ENCODE measurements at regions not wholly inside any gene's neighbourhood (a gene's known extent, or its start where the extent isn't known, plus 50 kb on each side); places are given as distances from the start of the nearest gene placed in this dataset.
"Not testable (repeated sequence)": the region's sequence is repeated elsewhere in the genome, so short reads cannot be mapped to it uniquely, and the experiment has no call there.

DNA sequence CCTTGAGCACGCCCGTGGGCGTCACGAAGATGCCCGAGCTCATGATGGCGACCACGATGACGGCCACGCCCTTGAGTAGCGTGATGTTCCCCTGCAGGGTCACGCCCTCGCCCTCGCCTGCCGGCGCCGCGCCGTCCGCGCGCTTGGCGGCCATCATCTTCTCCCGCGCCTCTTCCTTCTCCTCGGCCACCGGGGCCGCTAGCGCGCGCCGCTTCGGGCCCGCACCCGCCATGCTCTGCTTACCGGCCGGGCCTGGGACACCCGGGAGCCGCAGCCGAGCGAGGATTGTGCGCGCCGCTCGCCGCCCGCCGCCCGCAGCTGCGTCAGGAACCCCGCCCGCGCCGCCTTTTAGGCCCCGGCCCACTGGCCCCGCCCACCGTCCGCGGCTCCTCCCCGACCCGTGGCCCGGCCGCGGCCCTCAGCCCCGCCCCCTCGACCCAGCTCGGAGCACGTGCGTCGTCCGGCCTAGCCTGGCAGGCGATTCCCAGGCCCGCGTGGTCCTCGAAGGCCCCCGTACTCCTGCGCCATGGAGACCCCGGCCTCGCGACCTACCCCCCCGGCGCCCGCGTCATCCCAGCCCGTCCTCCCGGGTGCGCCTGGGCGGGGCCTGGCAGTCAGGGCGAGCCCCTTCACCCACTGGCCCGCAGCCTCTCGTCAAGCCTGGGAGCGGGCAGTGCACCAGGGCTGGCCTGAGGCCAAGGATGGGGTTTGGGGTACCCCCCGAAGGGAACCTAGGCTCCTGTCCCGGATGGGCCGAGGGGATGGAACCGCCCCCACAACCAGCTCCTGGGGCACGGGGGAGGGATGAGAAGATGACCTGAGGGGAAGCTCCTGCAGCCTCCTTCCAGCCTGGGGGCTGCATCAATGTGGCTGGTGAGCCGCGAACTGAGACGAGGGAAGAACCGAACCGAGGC lies 79.0 kb upstream of the METTL9 start:
- peak; percentile 52 for TF ChIP-seq POLR2AphosphoS5 (IDR thresholded peaks at IDR 0.05; ENCODE audit: borderline replicate concordance, low read depth, low read length)
- DNase-seq (ENCODE audit: low read depth, low spot score): not testable (repeated sequence)

DNA sequence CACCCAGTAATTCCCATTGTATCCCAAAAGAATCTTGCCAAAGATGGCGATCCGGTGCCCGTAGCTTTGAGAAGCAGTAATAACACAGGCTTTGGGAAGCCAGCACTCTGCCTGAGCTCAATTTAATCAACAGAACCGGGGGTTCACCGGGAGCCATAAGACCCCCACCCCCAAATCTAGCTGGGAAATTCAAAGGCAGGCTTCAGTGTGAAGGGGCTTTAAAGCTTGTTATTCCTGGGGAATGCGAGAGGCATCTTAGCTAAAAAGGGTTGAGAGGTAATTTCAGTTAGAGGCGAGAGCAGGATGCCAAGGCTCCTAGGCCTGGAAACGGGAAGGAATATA lies 78.4 kb upstream of the METTL9 start:
- not testable (repeated sequence) for DNase-seq (ENCODE audit: low read depth, low spot score); H3K9me3 ChIP-seq (ENCODE audit: low read depth, low read length); H3K9ac ChIP-seq (ENCODE audit: insufficient read length); H3K36me3 ChIP-seq (ENCODE audit: insufficient read depth, low read length); H3K4me3 ChIP-seq; H3K27ac ChIP-seq

More for the DNA sequence above, 79.0 kb upstream of the METTL9 start:
- not testable (repeated sequence) for H3K9me3 ChIP-seq (ENCODE audit: low read depth, low read length); H3K36me3 ChIP-seq (ENCODE audit: insufficient read depth, low read length)
- peak overlapping the region; percentile 50; the same call in 1 of the 2 replicates for H3K27ac ChIP-seq
- peak overlapping the region; percentile 80 for H3K9ac ChIP-seq (ENCODE audit: insufficient read length)
- H3K4me3 ChIP-seq: peak overlapping the region; percentile 95

DNA sequence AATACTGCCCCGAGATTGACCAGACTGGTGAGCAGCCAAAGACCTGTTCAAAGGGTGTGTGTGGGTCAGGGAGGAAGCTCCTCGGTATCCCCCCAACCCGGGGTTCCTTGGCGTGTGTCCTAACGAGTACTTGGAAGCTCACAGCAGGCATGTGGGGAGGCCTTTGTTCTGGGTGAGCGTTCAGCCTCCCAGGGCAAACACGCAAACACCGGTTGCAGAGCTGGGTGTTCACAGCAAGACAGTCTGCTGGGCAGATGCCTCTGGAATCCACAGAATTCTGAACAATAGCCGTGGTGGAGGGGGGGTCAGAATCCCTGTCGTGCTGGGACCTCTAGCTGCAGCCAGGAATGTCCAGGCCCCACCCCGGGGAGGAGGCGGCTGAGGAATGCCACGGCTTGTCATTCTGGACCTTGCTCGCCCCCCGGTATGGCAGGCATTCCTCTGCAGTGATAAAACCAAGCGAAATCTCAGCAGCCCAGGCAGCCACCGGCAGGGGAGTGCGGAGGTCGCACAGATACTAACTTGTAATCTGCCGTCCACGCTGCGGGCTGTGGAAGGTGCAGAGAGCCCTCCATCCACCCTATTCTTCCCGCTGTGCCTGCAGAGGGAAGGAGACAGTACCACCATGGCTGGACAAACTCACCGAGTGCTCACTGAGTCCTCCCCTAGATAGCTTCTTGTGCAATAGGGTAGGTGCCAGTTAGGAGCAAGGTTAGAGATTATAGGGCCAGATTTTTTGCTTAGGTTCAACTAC lies 77.8 kb upstream of the METTL9 start:
- H3K27ac ChIP-seq; H3K4me3 ChIP-seq; H3K9ac ChIP-seq (ENCODE audit: insufficient read length); DNase-seq (ENCODE audit: low read depth, low spot score); H3K36me3 ChIP-seq (ENCODE audit: insufficient read depth, low read length); H3K9me3 ChIP-seq (ENCODE audit: low read depth, low read length): not testable (repeated sequence)

DNA sequence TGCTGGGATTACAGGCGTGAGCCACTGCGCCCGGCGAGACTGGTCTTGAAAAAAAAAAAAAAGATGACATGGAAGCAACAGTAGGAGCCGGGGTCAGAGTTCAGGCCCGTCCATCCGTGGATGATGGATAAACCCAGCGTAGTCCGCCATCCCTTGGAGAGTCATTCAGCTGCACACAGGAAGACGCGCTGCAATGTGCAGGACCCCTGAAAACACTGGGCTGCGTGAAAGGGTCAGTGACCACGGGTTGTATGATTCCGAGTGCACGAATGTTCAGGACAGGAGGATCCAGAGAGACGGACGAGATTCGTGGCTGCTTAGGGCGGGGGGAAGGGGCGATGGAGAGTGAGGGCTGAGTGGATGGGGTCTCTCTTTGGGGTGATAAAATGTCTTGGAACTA lies 76.5 kb upstream of the METTL9 start:
- not testable (repeated sequence) for H3K9ac ChIP-seq (ENCODE audit: insufficient read length); H3K4me3 ChIP-seq; H3K36me3 ChIP-seq (ENCODE audit: insufficient read depth, low read length); DNase-seq (ENCODE audit: low read depth, low spot score); H3K9me3 ChIP-seq (ENCODE audit: low read depth, low read length); H3K27ac ChIP-seq

DNA sequence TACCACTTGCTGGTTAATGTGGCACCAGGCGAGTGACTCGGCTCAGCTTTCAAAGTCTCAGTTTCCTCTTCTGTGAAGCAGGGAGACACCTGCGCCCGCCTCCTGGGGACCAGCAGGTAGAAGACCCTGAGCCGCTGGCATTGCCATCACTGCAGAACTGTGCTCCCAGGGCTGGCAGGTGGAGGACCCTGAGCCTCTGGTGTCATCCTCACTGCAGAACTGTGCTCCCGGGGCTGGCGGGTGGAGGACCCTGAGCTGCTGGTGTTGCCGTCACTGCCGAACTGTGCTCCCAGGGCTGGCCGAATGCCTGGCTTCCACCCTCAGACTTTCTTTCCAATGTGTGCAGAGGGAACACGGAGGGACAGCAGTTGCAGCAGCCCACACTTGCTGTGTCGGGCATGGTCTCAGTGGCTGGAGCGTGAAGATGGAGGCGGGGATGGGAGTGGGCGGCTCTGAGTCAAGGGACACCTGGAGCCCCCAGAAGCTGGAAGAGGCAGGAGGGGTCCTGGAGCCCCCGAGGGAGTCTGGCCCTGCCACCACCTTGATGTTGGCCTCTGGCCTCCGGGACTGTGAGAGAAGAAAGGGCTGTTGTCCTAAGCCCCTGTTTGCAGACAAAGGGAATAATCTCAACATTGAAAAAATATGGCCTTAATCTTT lies 75.8 kb upstream of the METTL9 start:
- H3K27ac ChIP-seq: no peak overlapping the region
- H3K9ac ChIP-seq (ENCODE audit: insufficient read length): no peak overlapping the region
- H3K9me3 ChIP-seq (ENCODE audit: low read depth, low read length): no peaks in the 10 kb centered on the region
- TF ChIP-seq POLR2AphosphoS5 (IDR thresholded peaks at IDR 0.05; ENCODE audit: borderline replicate concordance, low read depth, low read length): no peak
- TF ChIP-seq FOXP2 (optimal IDR thresholded peaks at IDR 0.05; ENCODE audit: control extremely low read depth, extremely low read length, insufficient read depth): no peak
- TF ChIP-seq EZH2 (IDR thresholded peaks at IDR 0.05): no peak
- no peaks in the 10 kb centered on the region for H3K36me3 ChIP-seq (ENCODE audit: insufficient read depth, low read length)
- DNase-seq (ENCODE audit: low read depth, low spot score): no peak
- H3K4me3 ChIP-seq: no peak overlapping the region

DNA sequence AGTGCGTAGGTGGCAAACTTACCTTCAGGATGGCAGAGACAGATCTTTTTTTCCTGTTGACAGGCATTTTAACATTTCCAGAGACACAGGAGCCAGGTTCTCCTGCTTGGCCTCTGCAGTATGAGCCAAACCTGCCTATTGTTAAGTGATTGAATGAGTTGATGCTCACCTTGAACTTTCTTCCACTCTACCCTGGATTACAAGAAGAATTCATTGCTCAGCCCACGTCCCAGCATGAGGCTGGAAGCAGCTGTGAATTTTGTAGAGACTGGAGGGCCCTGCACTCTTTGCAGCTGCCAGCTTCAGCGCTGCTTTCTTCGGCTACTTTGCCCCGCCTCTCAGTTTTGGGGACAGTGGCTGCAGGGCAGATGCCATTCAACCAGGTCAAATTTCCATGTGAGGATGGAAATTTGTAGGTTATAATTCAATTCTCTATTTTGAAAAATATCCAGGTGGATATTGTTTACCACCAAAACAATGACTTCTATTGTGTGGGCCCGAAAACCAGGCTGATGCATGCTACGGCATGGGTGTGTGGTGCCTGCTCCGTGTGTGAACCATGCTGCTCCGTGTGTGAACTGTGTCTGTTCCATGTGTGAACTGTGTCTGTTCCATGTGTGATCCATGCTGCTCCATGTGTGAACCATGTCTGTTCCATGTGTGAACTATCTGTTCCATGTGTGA lies 75.2 kb upstream of the METTL9 start:
- no peaks in the 10 kb centered on the region for H3K9me3 ChIP-seq (ENCODE audit: low read depth, low read length)
- H3K27ac ChIP-seq: no peak overlapping the region
- H3K36me3 ChIP-seq (ENCODE audit: insufficient read depth, low read length): no peaks in the 10 kb centered on the region
- H3K4me3 ChIP-seq: no peak overlapping the region
- no peak for DNase-seq (ENCODE audit: low read depth, low spot score)
- no peak for TF ChIP-seq POLR2AphosphoS5 (IDR thresholded peaks at IDR 0.05; ENCODE audit: borderline replicate concordance, low read depth, low read length)
- TF ChIP-seq FOXP2 (optimal IDR thresholded peaks at IDR 0.05; ENCODE audit: control extremely low read depth, extremely low read length, insufficient read depth): no peak
- TF ChIP-seq EZH2 (IDR thresholded peaks at IDR 0.05): no peak
- no peak overlapping the region for H3K9ac ChIP-seq (ENCODE audit: insufficient read length)

DNA sequence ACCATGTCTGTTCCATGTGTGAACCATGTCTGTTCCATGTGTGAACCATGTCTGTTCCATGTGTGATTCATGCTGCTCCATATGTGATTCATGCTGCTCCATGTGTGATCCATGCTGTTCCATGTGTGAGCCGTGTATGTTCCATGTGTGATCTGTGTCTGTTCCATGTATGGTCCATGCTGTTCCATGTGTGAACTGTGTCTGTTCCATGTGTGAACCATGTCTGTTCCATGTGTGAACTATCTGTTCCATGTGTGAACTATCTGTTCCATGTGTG lies 74.7 kb upstream of the METTL9 start:
- not testable (repeated sequence) for H3K36me3 ChIP-seq (ENCODE audit: insufficient read depth, low read length); H3K9me3 ChIP-seq (ENCODE audit: low read depth, low read length); DNase-seq (ENCODE audit: low read depth, low spot score); H3K27ac ChIP-seq; H3K4me3 ChIP-seq; H3K9ac ChIP-seq (ENCODE audit: insufficient read length)

DNA sequence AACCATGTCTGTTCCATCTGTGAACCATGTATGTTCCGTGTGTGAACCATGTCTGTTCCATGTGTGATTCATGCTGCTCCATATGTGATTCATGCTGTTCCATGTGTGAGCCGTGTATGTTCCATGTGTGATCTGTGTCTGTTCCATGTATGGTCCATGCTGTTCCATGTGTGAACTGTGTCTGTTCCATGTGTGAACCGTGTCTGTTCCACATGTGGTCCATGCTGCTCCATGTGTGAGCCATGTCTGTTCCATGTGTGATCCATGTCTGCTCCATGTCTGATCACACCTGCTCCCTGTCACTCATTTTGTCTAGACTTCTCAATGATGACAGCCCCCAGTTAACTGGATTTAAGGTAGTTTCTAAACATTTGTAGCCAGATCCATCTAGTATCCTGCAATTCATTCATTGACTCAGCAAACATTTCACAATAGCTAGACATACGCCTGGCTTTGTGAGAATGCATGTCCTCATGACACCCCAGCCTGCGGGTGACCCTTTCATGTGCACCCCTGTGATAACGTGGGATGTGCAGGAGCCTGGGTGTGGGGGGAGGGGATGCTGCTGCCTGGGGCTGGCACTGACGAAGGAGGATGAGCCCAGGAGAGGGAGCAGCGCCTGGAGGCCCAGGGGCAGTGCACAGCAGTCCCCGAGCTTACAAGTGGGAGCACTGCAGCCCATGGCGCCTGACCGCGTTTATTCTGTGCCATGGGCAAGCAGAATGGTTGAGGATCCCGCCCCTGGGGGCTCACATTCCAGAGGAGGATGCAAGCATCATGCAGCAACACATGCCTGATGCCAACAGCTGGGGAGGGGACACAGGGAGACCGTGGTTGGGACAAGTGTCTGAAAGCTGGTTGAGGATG lies 74.1 kb upstream of the METTL9 start:
- not testable (repeated sequence) for DNase-seq (ENCODE audit: low read depth, low spot score); H3K4me3 ChIP-seq; H3K9me3 ChIP-seq (ENCODE audit: low read depth, low read length); H3K9ac ChIP-seq (ENCODE audit: insufficient read length); H3K36me3 ChIP-seq (ENCODE audit: insufficient read depth, low read length); H3K27ac ChIP-seq

DNA sequence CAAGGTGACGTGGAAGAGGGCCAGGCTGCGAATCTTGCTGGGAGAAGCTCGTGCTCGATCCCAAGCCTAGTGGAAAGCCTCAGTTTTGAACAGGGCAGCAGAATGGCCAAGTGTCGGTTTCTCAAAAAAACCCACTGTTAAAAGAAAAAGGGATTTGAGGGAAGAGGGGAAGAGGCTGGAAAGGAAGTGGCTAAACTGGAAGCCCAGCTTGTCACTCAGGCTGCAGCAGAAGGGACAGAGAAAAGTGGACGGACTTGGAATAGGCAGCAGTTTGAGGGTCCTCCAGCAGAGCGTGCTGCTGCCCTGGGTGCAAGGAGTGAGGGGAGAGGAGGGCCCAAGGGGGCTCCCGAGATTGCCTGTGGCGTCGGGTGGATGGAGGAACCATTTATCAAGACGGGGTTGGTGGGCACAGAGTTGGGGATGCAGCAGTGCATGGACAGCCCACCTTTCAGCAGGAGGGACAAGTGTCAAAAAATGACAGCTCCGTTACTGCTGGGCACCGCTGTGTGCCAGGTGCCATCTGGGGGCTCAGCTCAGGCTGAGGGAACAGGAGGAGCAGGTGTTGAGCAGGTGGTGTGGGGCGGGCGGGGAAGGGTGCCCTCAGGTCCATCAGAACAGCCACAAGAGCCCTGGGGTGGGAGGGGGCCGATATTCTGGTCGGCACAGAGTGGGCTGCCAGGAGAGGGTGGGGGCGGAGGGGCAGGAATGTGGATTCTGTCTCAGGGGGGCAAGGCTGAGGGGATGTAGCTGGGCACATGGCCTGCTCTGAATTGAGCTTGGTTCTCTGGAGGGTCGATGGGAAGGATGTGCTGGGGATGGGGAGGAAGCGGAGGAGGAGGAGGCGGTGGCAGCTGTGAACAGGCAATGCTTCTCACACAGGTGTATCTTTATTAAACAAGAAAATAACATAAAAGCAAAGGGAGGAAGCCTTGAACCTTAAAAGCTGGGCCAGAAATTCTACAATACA lies 73.1 kb upstream of the METTL9 start:
- H3K36me3 ChIP-seq (ENCODE audit: insufficient read depth, low read length); H3K27ac ChIP-seq; H3K4me3 ChIP-seq; DNase-seq (ENCODE audit: low read depth, low spot score); H3K9me3 ChIP-seq (ENCODE audit: low read depth, low read length); H3K9ac ChIP-seq (ENCODE audit: insufficient read length): not testable (repeated sequence)

Data from SK-N-MC (cell line).